Mammary epithelial cell (primary cell): ENCODE measurements at regions not wholly inside any gene's neighbourhood (a gene's known extent, or its start where the extent isn't known, plus 50 kb on each side); places are given as distances from the start of the nearest gene placed in this dataset.

Source experiments
- EZH2 ChIP-seq: IDR thresholded peaks from 2 replicates; pipeline ENCODE4 v1.6.1; 2012; ENCODE audit warnings: low read length, inconsistent platforms, borderline replicate concordance
- TF ChIP-seq, protein P1 (sequence below), 2 donors: IDR thresholded peaks in 1 of 2; conservative IDR thresholded peaks in 1 of 2; 2 replicates each; pipeline ENCODE4 v1.5.1; 2011 to 2012; ENCODE audit warnings: inconsistent platforms in 2 of 2, low read length in 2 of 2, mild to moderate bottlenecking in 2 of 2, control low read depth in 1 of 2, low read depth in 1 of 2; ENCODE audit not compliant: insufficient read depth in 1 of 2; ENCODE audit errors: extremely low read depth in 1 of 2

DNA sequence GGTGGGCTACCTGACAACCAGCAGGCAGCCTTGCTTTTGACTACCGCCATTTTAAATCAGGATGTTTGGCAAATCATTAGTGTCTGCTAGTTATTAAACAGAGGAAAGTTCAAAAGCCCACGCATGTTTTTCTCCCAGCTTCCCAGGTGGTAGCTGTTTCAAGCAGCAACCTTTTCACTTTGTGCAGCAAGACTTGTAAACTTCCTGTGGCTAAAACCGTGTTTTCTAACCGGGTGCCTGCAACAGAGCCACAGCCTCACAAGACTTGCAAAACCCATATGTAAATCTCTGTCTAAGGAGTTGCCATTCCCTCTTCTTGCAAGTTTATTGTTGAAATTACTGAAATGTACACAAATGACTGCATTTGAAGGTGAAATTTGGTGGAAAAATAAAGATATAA lies 633.1 kb downstream of the BCL11A start:
- TF ChIP-seq, protein P1, sequence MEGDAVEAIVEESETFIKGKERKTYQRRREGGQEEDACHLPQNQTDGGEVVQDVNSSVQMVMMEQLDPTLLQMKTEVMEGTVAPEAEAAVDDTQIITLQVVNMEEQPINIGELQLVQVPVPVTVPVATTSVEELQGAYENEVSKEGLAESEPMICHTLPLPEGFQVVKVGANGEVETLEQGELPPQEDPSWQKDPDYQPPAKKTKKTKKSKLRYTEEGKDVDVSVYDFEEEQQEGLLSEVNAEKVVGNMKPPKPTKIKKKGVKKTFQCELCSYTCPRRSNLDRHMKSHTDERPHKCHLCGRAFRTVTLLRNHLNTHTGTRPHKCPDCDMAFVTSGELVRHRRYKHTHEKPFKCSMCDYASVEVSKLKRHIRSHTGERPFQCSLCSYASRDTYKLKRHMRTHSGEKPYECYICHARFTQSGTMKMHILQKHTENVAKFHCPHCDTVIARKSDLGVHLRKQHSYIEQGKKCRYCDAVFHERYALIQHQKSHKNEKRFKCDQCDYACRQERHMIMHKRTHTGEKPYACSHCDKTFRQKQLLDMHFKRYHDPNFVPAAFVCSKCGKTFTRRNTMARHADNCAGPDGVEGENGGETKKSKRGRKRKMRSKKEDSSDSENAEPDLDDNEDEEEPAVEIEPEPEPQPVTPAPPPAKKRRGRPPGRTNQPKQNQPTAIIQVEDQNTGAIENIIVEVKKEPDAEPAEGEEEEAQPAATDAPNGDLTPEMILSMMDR (conservative IDR thresholded peaks at IDR 0.05 in 1 of 2, IDR thresholded peaks at IDR 0.05 in 1 of 2; ENCODE audit: extremely low read depth in 1 of 2, insufficient read depth in 1 of 2, low read depth in 1 of 2, low read length in 2 of 2), result no peak
- TF ChIP-seq EZH2, result no peak
